BJ (cell line): ENCODE measurements at regions not wholly inside any gene's neighbourhood (a gene's known extent, or its start where the extent isn't known, plus 50 kb on each side); places are given as distances from the start of the nearest gene placed in this dataset.

Experiments
- CTCF ChIA-PET: fragments of 350-600 bp; formaldehyde crosslinking; extraction: SDS; loops from one replicate; lab custom pipeline; 2021; ENCODE audit warnings: antibody characterized with exemption, inconsistent platforms; lab: Yijun Ruan, JAX
- POLR2A ChIA-PET: fragments of 300-600 bp; sonication (Branson Sonifier 250); formaldehyde crosslinking; extraction: SDS; loops from one replicate; lab custom pipeline; 2021; ENCODE audit warnings: antibody characterized with exemption; lab: Charles Lee
- DNase-seq: peaks from one replicate; pipeline ENCODE4 v3.0.0-alpha.2; 2011; ENCODE audit warnings: low read depth
- H3K27me3 ChIP-seq: 2 replicates; pipeline ENCODE4 v1.6.0; 2011; ENCODE audit warnings: low read length; ENCODE audit not compliant: control insufficient read depth, insufficient read depth
- H3K36me3 ChIP-seq: 2 replicates; pipeline ENCODE4 v1.5.1; 2011; ENCODE audit warnings: low read length; ENCODE audit not compliant: control insufficient read depth, insufficient read depth
- H3K4me3 ChIP-seq: 2 replicates; pipeline ENCODE4 v1.5.1; 2011; ENCODE audit warnings: low read depth, mild to moderate bottlenecking, control low read depth, low read length
- TF ChIP-seq, protein P1 (sequence below): IDR thresholded peaks from 2 replicates; pipeline ENCODE4 v1.5.1; 2011; ENCODE audit warnings: low read depth, mild to moderate bottlenecking, control low read depth, inconsistent platforms, low read length, moderate library complexity; ENCODE audit not compliant: insufficient read depth

DNA sequence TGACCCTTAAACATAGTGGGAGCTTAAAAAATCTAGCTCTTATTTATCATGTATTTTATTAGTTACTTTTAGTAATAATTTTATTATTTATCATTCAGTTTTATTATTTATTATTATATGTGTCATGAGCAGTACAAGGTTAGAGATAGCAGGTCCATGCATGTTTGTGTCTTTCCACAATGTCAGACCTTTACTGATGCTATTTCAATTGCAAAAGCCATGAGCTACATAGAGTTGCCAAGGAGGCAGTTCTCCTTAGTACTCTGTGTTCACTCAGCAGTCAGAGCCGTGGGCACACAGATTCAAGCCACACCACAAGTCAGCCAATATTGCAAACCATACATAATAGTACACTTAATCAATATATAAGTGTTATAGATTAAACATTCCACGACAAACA lies 157.9 kb upstream of the NTRK2 start:
- ChIA-PET CTCF (interaction anchor here (0.6 kb wide), 1 partner anchor 123 kb away, joined by 4 read pairs; no protein-coding TSS in a partner anchor), POLR2A (no interaction called here)
- Histone ChIP-seq H3K4me3 (no peak overlapping the region), H3K36me3 (no peaks in the 10 kb centered on the region), H3K27me3 (no peaks in the 10 kb centered on the region)
- TF ChIP-seq, protein P1, sequence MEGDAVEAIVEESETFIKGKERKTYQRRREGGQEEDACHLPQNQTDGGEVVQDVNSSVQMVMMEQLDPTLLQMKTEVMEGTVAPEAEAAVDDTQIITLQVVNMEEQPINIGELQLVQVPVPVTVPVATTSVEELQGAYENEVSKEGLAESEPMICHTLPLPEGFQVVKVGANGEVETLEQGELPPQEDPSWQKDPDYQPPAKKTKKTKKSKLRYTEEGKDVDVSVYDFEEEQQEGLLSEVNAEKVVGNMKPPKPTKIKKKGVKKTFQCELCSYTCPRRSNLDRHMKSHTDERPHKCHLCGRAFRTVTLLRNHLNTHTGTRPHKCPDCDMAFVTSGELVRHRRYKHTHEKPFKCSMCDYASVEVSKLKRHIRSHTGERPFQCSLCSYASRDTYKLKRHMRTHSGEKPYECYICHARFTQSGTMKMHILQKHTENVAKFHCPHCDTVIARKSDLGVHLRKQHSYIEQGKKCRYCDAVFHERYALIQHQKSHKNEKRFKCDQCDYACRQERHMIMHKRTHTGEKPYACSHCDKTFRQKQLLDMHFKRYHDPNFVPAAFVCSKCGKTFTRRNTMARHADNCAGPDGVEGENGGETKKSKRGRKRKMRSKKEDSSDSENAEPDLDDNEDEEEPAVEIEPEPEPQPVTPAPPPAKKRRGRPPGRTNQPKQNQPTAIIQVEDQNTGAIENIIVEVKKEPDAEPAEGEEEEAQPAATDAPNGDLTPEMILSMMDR = no peak
- no peak for DNase-seq

GRCh38 chr9:84512493-84512892 lies 157.0 kb upstream of the NTRK2 start:
- ChIA-PET CTCF (no interaction called here), POLR2A (no interaction called here)
- Histone ChIP-seq H3K27me3 (no peaks in the 10 kb centered on the region), H3K4me3 (no peak overlapping the region), H3K36me3 (no peaks in the 10 kb centered on the region)
- DNase-seq = no peak
- TF ChIP-seq, protein P1 = no peak

GRCh38 chr9:84513473-84513872 lies 156.1 kb upstream of the NTRK2 start:
- no peak overlapping the region for H3K4me3 ChIP-seq
- H3K27me3 ChIP-seq = no peaks in the 10 kb centered on the region
- ChIA-PET POLR2A (no interaction called here), CTCF (no interaction called here)
- H3K36me3 ChIP-seq = no peaks in the 10 kb centered on the region
- TF ChIP-seq, protein P1 = no peak
- DNase-seq = no peak

- ChIA-PET CTCF (no interaction called here), POLR2A (no interaction called here)
- DNase-seq = no peak
- TF ChIP-seq, protein P1 = no peak
- Histone ChIP-seq H3K27me3 (no peaks in the 10 kb centered on the region), H3K4me3 (no peak overlapping the region), H3K36me3 (no peaks in the 10 kb centered on the region)
Measured at GRCh38 chr9:84513979-84514378, 155.6 kb upstream of the NTRK2 start.

DNA sequence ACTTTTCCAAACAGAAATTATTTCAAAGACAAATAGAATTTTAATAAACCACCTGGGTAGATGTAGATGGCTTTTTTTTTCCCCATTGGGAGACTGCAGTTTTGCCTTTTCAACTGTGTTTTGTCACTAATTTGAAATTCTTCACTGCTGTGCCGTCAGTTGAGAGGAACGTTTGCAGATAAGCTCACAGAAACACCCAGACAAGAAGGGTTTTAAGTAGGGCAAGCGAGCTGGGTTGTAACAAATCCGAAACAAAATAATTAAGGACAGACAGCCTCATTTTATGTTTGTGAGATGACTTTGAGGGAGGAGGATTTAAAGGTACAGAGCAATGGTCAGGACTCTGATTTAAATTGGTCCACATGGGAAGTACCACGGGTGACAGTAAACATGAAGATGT lies 155.1 kb upstream of the NTRK2 start:
- ChIA-PET CTCF (no interaction called here), POLR2A (no interaction called here)
- no peak for DNase-seq
- Histone ChIP-seq H3K4me3 (no peak overlapping the region), H3K36me3 (no peaks in the 10 kb centered on the region), H3K27me3 (no peaks in the 10 kb centered on the region)
- TF ChIP-seq, protein P1 = no peak
